Daoy (cell line): ENCODE measurements at regions not wholly inside any gene's neighbourhood (a gene's known extent, or its start where the extent isn't known, plus 50 kb on each side); places are given as distances from the start of the nearest gene placed in this dataset.
A peak's percentile ranks its signal among the peaks of the same experiment; 100 is the strongest.
"Not testable (repeated sequence)": the region's sequence is repeated elsewhere in the genome, so short reads cannot be mapped to it uniquely, and the experiment has no call there.

Experiments used
- DNase-seq: peaks from one replicate; pipeline ENCODE4 v3.0.0-alpha.2; 2015; ENCODE audit warnings: low read depth

DNA sequence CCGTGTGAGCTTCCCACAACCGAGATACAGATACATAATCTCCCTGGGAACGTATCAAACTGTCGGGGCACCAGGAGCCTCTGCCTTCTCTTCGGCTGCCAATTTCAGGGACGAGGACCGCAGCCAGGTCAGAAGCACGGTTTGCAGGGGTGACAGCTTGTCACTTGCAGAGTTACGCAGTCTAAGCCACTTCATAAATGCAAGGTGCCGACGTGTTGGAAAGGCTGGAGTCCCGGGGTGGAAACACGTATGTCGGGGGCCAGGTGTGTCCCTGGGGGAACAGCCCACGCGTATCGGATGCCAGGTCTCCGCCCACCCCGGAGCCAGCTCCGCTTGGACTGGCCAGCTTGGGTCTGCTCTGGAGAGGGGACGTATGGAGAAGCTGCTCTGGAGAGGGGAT lies 76.3 kb upstream of the SHOX start:
- peak; percentile 11 for DNase-seq

DNA sequence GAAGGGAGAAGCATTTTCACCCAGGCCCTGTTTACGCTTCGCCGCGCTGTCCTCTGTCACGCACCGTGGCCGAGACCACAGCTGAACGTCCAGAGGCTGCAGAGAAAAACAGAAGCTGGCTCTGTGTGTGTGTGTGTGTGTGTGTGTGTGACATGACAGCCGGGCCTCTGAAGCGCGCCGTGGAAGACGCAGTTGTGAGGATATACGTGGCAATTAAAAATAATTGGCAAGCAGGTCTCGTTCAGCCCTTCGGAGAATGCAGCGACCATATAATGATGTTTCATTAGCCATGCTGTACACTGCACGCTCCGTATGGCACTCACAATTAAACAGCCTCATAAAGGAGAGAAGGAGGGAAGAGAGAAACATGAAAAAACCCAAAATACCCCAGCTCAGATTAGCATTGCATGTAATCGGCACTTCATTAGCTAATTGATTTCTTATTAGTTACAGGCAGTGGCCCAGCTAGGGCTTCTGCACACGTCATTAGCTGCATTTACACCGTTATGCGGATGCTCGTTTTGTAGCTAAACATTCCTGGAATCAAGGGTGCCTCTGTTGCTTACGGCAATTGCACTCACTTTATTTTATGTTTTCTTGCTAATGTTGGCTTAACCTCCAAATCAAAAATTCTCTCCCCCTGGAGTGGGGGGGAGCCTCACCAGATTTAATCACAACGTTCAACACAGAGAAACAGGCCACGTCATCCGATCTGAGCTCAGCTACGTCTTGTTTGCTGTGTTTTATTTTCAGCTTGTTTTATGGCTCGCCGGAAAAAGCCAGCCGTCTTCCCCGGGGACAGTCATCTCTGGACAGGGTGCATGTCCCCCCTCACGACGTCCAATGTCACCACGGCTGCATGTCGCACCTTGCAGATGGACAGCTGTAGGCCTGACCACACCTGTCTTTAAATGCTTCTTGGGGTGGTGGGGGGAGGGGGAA lies 74.6 kb upstream of the SHOX start:
- DNase-seq = no peak

- not testable (repeated sequence) for DNase-seq
These were observed 73.0 kb upstream of the SHOX start for GRCh38 chrX:557601-558000.

- not testable (repeated sequence) for DNase-seq
These were observed 71.3 kb upstream of the SHOX start for GRCh38 chrX:559282-559681.

- DNase-seq = no peak
These were observed 62.7 kb upstream of the SHOX start for GRCh38 chrX:567891-568290.

DNA sequence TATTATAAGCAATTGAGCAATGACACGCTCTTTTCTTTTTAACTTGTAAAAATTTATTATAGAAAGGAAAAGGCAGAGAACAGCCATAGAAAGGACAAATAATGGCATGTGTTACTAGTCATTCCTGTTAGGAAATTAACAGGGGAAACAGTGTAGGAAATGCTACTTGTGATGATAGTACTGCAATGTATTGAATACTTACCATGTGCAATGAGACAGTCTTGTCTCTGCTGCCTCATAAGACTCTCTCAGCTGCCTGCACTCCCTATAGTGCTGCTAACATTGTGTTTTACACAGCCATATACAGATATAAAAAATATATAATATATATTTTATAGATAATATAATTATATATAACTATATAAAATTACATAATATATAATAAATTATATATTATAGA lies 62.3 kb upstream of the SHOX start:
- no peak for DNase-seq

- no peak for DNase-seq
These were observed 58.0 kb upstream of the SHOX start for GRCh38 chrX:572538-573124.

DNA sequence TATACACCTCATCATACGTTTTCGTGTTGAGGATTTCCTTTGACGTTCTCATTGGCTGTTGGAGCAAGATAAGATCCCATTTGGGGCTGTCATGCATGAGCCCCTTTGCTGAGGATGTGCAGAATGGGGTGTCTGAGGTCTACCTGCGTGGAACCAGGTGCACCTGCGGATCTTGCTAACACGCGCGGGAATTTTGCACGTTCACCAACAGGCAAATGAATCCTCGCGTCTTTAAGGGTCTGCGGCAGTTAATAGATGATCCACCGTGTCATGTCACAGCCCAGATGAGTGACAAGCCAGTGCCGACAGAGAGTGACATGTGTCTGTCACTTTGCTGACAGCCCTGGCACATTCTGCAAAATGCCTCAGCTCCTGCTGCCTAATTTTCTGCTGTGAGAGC lies 56.3 kb upstream of the SHOX start:
- no peak for DNase-seq

GRCh38 chrX:574830-575229 lies 55.8 kb upstream of the SHOX start:
- DNase-seq = no peak

- DNase-seq = no peak
These were observed 53.6 kb upstream of the SHOX start for GRCh38 chrX:576904-577560.

DNA sequence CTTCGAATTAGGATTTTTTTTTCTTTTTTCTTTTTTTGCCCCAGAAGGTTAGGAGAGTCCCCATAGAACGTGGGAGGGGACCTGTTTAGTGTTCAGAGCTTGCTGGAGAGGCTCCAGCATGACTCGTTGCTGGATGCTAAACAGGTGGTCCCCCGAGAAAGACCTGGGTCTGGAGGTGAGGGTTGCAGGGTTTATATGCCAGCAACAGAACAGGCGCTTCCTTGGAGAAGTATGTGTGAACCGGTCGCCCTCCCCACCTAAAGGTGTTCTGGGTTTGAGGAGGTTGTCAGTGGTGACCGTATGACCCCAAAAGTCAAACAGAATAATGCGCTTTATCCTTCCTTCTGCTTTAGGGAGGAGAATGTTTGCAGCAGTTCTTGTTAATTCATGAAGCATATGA lies 52.1 kb upstream of the SHOX start:
- DNase-seq = no peak

GRCh38 chrX:580030-580429 lies 50.6 kb upstream of the SHOX start:
- no peak for DNase-seq
